ENCODE measurements at regions not wholly inside any gene's neighbourhood (a gene's known extent, or its start where the extent isn't known, plus 50 kb on each side); places are given as distances from the start of the nearest gene placed in this dataset.

GRCh38 chr22:48558606-48559402 is 1268.9 kb downstream of the BRD1 start:
- no peak for DNase-seq (ENCODE audit: low read depth, low spot score)

DNA sequence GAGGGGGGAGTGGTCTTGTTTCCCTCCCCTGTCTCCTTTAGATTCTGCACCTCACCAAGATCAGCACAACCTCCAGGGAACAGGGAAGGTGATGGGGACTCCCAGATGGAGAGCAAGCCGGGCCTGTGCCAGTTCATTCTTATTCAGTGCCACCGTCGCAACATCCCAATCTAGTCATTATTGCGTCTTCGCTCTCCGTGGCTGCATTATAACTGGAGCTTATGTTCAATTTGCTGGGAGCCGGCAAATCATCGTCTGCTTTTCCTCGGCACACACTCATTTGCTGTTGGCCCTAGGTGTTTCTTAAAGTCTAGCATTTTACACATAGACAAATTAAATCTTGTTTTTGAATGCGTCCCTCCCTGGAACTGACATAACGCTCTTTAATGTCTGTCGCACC is 1269.7 kb downstream of the BRD1 start:
- no peak for DNase-seq (ENCODE audit: low read depth, low spot score)

DNA sequence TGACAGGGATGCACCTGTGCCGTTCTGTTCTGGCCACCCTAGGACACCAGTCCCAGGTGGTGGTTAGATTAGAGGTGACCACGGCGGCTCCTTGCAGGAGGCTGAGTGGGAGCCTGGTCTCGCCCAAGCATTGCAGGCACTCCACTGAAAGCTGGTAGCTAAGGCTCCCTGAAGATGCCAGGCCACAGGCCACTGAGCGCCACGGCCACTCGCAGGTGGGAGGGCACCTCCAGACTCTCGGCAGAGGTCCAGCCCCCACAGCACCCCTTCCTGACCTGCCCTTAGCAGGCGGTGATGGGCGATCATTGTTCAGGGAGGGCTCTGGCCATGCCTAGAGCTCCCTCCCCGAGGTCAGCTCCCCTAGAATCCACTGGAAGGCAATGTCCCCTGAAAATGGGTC is 1270.2 kb downstream of the BRD1 start:
- DNase-seq (ENCODE audit: low read depth, low spot score), result no peak

DNA sequence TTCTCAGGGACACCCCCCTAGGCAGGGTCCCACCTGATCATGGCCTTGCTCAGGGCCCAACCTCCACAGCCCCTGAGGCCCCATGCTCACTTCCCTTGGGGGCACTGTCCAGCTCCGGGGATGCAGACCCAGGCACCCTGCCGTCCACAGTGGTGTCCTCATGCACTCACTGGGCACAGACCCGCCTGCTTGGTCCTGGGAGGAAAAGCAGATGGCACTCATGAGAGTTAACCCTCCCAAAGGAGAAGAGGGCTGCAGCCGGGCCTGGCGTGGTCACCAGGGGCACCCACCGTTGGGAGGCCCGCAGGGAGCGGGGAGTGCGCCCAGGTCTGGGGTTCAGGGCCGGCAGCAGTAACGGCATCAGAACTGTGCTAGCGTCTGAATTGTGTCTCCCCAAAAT is 1270.9 kb downstream of the BRD1 start:
- no peak for DNase-seq (ENCODE audit: low read depth, low spot score)

- no peak for DNase-seq (ENCODE audit: low read depth, low spot score)
Observed at GRCh38 chr22:48556222-48556621, 1271.5 kb downstream of the BRD1 start.

GRCh38 chr22:48555606-48556005 is 1272.1 kb downstream of the BRD1 start:
- DNase-seq (ENCODE audit: low read depth, low spot score), result no peak

DNA sequence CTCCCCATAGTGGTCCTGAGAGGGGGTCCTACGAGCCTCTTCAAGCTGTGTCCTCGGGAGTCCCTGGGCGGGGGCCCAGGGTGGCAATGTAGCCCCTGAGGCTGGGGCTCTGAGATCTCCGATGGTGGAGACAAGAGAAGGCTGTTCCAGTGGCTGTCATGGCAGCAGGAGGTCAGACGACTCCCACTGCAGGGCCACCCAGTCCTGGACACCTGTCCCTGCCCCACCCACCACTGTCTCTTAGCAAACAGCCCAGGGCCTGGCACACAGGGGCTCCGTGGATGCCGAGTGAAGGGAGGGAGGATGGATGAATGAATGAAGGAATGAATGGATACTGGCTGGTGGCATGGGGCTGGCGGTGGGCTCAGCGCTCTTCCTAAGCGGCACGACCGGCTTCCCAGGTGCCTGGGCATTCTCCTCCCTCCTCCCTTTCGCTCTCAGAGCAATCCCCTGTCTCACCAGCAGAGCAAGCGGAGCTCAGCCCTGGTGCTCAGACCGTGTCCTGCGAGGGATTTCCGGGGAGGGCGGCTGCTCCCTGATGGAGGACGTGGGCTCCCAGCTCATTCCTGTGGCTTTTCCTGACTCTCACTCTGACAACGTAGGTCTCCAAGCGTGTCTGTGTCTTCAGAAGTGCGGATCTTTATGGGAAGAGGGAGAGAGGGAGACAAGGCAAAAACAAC is 1272.6 kb downstream of the BRD1 start:
- DNase-seq (ENCODE audit: low read depth, low spot score), result no peak

- DNase-seq (ENCODE audit: low read depth, low spot score), result no peak
Observed at GRCh38 chr22:48553694-48554308, 1273.9 kb downstream of the BRD1 start.

GRCh38 chr22:48553119-48553518 is 1274.6 kb downstream of the BRD1 start:
- DNase-seq (ENCODE audit: low read depth, low spot score), result no peak

DNA sequence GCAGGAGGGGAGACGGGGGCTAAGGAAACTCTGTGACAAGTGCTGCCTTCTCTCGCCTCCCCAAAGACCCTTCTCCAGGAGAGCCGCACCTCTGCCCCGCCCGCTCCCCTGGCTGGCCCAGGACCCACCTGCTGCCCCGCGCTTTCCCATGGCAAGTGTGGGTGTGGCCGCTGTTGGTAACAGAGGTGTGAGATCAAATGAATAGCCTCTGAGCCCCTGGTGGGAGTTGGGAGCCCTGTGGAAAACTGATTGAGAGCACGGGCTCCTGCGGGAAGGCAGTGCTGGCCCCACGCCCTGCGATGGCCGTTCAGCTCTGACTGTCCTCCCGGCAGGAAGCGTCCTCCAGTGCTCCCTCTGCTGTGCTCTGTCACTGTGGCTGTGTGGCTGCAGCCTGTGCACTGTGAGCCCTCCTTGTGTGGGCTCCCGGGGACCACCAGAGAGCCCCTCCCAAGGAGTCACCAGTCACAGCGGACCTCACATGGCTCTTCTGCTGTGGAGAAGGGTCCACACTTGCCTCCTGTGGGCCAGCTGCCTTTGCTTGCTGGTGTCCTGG is 1275.9 kb downstream of the BRD1 start:
- DNase-seq (ENCODE audit: low read depth, low spot score), result no peak

GRCh38 chr22:48551061-48551460 is 1276.6 kb downstream of the BRD1 start:
- no peak for DNase-seq (ENCODE audit: low read depth, low spot score)

GRCh38 chr22:48548391-48548790 is 1279.3 kb downstream of the BRD1 start:
- DNase-seq (ENCODE audit: low read depth, low spot score), result no peak

GRCh38 chr22:48547971-48548370 is 1279.7 kb downstream of the BRD1 start:
- DNase-seq (ENCODE audit: low read depth, low spot score), result no peak

- DNase-seq (ENCODE audit: low read depth, low spot score), result no peak
Observed at GRCh38 chr22:48546653-48547424, 1280.8 kb downstream of the BRD1 start.

GRCh38 chr22:48545987-48546386 is 1281.7 kb downstream of the BRD1 start:
- DNase-seq (ENCODE audit: low read depth, low spot score), result no peak

GRCh38 chr22:48541401-48542098 is 1286.1 kb downstream of the BRD1 start:
- DNase-seq (ENCODE audit: low read depth, low spot score), result no peak

GRCh38 chr22:48539261-48539660 is 1288.4 kb downstream of the BRD1 start:
- no peak for DNase-seq (ENCODE audit: low read depth, low spot score)

GRCh38 chr22:48538291-48538820 is 1289.3 kb downstream of the BRD1 start:
- DNase-seq (ENCODE audit: low read depth, low spot score), result no peak

GRCh38 chr22:48537343-48537680 is 1290.4 kb downstream of the BRD1 start:
- no peak for DNase-seq (ENCODE audit: low read depth, low spot score)

DNA sequence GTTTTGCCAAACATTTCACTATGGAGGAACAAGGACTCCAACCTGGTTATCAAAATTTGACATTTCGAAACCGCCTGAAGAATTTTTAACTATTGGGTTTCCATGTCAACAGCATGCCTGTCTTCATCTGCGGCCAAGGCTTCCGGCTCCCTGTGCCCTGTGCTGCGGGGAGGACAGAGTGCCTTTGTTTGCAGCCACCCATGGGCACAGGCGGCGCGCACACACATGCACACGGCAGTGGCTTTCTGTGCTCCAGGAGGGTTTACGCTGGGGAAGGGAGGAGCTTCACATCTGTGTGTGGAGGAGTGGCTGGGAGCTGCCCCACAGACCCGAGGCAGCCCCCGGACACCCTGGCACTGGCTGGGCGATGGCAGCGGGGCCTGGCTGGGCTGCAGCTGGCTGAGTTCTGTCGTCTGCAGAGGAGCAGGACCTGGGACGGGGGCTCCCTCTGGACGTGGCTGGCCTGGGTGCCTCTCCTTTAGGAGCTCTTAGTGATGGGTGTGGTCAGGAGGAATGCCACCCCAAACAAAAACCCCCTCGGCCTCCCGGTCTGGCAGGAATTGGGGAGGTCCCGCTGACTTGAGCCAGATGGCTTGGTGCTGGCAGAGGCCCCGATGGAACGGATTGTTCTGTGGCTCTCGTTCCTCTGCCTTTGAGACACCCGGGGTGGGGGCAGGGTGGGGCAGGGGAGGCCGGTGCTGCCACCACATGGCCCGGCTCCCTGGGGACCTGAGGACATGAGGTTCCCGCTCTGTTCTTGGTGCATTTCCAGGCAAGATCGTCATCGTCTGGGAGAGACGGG is 1290.9 kb downstream of the BRD1 start:
- no peak for DNase-seq (ENCODE audit: low read depth, low spot score)
